CD4-positive, alpha-beta T cell treated with Interleukin-15 for 4 hours (primary cell): ENCODE measurements at regions not wholly inside any gene's neighbourhood (a gene's known extent, or its start where the extent isn't known, plus 50 kb on each side); places are given as distances from the start of the nearest gene placed in this dataset.
"Not testable (repeated sequence)": the region's sequence is repeated elsewhere in the genome, so short reads cannot be mapped to it uniquely, and the experiment has no call there.

ENCODE experiments used
- DNase-seq: peaks from one replicate; pipeline ENCODE4 v3.0.0-alpha.2; 2020; ENCODE audit warnings: low spot score

DNA sequence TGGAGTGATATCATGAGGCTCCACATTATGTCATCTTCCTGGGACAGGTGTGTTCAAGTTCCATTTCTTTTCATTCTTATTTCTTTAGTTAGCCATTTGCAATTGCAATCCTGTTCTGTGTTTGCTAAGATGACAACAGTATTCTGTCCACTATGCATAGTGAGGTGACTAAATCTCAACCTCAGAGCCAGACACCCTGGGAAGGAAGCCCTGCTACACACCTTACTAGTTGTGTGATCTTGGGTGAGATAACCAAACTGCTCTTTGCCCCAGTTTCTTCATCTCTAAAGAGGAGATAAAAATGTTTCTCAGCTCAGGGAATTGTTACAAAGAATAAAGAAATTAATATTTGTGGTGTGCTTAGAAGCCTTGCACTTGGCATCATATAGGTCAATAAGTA, 215.1 kb upstream of the RPS23 start:
- no peak for DNase-seq

DNA sequence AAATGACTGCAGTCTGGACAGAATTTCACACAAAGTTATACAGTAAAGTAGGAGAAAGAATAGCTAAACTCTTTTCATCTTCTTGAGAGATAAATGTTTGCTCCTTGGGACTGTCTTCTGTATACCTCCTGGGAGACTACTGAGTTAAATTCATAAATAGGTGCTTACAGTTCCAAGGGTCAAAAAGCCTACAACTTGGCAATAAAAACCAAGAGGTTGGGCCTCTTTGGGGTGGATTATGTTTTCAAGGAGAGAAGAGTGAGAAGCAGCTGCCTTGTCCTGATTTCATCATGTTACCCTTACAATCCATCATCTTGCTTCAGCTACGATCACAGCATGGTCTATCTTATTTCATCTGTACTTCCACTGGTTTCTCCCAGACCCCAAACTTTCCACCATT, 213.2 kb upstream of the RPS23 start:
- DNase-seq, result no peak

DNA sequence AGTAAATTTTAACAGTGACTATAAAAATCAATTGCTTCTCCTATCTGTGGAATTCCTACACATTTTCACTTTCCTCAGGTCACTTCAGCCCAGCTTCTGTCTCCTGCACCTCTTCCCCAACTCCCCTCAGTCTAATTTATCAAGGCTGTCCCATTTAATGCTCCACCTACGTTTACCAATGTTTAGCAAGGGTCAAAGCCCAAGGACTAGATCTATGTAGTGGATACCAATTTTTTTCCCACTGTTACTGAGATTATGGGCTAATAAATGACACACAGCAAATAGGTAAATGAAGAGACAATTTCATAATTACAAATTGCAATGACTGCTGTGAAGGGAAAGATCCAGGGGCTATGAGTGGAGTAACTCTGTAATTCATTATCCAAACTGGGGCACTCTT, 211.5 kb upstream of the RPS23 start:
- DNase-seq, result no peak

DNA sequence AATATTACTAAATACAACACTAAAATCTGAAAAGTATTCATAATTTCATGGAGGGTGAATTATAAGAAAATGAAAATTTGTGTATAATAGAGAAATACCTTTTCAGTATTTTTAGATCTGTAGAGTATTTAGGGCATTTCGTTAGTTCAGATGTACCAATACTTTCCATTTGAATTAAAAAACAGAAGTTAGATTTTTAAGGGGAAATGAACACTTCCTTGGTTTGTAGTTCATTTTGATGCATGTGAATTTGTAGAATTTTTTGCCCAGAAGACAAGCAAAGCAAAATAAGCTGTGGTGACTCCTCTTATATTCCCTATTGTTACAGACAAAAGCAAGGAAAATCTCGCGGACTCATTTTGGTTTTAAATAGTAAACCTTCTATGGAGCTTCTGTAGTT, 209.0 kb upstream of the RPS23 start:
- DNase-seq, result no peak

DNA sequence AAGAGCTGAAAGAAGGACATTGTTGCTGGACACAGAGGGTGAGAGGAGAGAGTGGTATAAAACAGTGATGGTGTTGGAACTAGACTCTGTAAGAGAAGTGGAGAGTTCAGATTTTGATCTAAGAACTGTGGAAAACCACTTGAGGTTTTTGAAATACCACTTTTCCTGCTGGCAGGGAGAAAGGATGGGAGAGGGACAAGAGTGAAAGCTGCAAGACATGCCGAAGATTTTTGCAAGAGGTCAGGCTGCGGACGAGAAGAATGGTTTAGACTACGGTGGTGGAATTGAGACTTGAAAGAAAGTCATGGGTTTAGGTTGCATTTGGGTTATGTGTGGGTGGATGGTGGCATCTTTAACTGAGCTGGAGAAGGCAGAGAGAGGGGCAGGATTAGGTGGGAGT, 202.2 kb upstream of the RPS23 start:
- DNase-seq, result no peak

DNA sequence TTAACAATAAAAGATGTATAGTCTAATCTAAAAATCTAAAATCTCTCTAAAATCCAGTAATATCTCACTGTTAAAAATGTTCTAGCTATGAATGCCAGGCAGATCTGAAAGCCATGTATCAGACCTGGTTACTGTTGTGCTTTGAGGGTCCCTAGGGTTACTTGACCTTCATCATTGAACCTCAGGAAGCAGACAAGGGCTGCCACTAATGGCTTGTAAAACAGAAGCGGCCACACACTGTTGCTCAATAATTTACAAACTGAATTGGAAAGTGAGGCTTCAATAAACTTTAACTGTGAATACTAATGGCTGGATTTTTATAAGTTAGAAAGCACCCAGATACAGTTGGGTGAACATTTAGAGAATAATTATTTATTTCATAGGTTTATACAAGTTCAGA, 198.0 kb upstream of the RPS23 start:
- no peak for DNase-seq

DNA sequence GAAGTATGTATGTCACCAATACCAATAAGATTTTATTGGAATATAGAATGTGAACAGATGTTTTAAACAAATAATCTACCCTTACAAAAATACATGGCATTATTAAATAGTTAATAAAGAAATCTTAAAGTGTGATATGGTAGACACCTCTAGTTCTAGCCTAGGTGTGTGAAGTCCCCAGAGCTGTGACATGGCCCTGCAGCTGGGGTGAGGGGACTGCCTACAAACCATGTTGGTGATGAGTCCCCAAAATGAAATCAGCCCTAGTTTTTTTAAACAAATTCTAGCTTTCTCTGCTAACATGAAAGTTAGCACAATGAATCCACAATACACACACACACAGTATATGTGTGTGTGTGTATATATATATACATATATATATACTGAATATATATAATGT, 195.1 kb upstream of the RPS23 start:
- no peak for DNase-seq

DNA sequence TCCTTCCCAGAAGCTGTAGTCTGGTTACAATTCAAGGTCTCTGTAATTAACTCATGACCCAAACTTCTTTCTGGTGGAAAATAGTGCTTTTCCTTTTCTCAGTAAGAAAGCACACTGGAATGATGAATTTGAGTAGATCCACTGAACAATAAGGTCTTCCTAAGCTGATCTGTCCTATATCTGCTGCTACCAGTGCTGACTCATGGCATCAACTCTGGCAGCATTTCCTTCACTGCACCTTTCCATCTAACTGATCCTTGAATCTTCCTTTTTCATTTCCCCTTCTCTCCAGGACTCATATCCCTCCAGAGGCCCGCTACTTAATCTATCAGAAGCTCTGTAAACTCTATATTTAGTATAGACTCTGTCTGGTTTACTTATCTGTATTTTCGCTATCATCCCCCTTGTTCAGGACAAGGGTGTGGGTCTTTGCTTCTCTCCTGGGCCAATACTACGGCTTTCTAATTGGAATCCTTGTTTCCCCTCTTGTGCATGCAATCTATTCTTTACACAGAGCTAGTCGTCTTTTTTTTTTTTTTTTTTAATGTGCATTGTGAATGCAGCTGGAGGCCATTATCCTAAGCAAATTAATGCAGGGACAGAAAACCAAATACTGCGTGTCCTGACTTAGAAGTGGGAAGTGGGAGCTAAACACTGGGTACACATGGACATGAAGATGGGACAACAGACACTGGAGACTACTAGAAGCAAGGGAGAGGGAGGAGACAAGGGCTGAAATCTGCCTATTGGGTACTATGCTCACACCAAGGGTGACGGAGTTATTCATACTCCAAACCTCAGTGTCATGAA, 192.2 kb upstream of the RPS23 start:
- DNase-seq, result no peak

DNA sequence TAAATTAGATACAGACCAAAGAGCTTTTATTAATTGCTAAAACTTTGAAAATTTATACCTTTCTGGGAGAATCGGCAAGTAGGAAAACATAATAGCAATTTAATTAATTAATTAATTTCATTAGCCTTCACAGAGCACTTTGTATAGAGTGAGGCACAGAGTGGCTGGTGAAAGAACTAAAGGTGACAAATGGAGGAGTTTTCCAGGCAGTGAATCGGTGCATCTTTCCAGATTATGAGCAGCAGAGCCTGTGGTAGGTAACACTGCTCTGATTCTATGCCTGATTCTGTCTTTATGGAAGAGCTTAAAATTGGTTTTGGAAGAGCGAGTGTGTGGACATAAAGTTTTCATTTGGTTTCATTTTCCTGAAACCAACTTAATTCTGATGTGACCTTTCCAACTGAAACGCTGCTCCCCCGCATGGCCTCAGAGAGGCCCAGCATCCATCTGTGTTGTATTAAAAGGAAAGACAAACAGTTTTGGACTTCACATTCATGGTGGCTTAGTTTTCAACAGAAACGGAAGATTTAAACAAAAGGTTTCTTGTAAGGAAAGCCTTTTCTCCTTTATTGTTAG, 188.9 kb upstream of the RPS23 start:
- DNase-seq, result no peak

DNA sequence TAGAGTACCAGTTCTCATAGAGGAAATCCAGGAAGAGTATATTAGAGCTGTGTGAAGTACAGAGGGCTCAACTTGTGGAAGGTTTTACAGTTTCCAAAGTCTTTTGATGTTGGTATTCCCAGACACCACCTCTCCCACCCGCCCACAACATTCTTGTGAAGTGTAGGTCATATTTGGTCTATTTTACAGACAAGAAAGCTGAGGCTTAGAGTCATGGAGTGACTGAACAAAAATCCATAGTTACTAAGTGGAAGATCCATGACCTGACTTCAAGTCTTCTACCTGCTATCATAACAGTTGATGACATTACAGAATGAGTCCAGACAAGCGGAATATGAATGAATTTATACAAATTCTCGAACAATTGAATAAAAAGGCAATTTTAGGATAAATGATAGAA, 187.1 kb upstream of the RPS23 start:
- no peak for DNase-seq

DNA sequence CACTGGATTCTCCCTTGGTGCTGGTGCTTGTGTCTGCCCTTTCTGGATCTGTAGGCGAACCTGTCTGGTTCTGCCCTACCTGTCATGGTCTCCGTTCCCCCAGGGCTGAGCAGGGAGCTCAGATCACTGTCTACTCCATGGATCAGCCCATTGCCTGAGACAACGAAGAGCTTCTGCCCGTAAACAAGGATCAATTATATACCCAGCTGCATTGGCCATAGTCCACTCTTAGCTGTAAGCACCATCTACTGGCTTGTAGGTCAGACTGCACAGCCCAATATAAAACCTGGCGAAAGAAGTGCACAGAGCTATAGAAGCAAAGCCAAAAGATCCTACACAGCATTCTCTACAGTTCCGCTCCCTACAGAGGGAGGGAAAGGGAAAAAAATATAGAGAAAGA, 181.5 kb upstream of the RPS23 start:
- DNase-seq, result no peak

DNA sequence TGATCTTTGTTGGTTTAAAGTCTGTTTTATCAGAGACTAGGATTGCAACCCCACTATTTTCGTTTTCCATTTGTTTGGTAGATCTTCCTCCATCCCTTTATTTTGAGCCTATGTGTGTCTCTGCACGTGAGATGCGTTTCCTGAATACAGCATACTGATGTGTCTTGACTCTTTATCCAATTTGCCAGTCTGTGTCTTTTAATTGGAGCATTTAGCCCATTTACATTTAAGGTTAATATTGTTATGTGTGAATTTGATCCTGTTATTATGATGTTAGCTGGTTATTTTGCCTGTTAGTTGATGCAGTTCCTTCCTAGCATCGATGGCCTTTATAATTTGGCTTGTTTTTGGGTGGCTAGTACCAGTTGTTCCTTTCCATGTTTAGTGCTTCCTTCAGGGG, 177.2 kb upstream of the RPS23 start:
- not testable (repeated sequence) for DNase-seq

DNA sequence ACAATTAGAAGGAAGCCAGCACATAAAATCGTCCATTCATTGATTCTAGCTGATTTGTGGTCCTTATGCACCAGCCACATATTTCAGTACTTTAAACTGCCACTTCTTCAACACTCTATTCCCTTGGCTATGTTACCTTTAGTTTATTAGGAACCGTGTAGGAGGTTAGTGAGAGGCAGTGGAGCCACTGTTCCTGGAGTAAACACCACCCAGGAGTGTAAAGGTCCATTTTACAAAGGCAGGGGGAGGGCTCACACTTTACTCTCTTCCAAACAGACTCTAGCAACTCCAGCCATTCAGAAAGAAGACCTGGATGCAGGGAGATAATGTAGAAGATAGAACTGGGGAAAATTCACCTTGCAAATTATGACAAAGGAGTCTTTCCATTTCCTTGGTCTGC, 170.2 kb upstream of the RPS23 start:
- DNase-seq, result no peak

DNA sequence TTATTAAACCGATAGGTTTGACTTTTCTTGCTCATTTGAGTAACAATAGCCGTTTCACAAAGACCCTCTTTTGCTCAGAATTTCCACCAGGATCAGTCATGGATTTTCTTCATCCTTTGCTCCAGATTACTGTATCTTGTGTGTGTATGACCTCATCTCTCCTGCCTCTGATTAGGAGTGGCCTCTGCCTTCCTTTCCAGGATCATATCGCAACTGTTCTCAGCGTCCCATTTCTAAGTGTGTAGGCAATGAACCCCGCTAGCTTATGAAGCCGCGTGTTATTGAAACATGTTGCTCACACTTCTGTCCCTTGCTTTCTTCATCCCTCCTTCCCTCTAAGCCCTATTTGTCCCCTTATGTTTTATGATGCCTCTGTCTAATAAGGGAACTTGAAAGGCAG, 169.8 kb upstream of the RPS23 start:
- no peak for DNase-seq

DNA sequence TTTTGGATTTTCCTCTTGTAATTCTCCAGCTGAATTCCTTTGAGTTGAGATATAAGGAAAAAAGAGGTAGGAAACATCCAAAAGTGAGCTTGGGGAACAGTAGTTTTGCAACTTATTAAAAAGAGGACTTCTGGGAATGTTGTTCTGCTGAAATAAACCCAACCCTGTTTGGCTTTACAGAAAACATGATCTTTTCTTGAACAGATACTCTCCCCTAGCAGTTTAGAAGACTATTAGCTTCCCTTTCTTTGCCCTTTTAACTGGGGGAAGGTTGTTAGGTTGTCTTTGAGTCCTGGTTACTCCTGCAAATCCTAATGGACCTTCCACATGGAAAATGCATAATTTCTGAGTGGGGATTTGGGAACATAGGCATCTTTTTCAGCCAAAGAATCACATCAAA, 168.7 kb upstream of the RPS23 start:
- no peak for DNase-seq

DNA sequence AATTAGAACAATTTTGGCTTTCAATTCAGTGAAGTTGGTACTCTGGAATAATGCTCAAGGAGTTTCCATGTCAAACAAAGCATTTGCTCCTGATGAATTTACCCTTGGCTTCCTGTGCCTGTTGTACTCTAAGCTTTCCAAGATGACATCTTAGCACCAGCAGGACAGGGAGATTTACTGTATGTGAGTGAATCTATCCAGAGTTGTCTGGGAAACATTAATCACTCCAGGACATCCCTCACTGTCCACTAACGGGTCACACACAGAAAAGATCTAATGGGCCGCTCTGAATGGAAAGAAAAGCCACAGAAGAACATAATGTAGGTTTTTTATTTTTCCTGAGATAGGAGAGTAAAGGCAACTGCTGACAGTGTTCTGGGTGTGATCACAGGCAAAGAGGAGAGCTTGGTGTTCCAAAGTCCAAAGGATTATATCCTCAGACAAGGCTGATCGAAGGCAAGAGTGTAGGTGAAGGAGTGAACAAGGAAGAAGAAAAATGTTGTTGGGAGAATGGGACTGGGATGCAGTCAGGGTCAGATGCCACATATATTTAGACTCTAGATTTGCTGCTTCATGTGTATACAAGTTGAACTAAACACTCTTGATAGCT, 167.7 kb upstream of the RPS23 start:
- no peak for DNase-seq

DNA sequence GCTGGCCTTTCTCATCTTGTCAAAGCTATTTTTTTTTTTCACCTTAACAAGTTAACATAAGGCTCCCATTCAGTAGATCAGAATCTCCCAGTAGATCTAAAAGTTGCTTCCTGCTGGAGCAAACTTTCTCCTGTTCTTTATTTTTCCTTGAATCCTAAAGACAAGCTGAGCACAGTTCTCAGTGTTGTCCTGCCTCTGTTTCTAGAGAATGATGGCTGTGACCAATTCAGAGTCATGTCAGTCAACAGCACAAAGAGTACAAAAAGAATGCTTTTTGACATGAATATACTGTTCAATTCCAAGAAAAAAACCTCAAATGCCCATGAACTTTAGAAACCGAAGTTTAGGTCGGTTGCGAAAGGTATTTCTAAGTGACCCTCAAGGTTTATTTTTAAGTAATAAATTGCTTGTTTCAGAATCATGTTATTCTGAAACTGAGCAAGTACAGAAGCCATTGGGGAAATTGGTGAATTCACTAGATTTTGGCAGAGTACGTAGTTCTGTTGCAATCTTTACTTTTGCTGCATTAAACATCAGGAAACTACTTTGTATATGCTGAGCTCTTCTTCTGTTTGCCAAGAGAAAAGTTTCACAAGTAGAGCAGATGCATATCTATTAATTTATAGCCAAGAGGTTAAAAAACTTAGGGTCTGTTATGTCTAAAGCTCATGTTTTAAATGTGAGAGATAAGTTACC, 161.7 kb upstream of the RPS23 start:
- no peak for DNase-seq

DNA sequence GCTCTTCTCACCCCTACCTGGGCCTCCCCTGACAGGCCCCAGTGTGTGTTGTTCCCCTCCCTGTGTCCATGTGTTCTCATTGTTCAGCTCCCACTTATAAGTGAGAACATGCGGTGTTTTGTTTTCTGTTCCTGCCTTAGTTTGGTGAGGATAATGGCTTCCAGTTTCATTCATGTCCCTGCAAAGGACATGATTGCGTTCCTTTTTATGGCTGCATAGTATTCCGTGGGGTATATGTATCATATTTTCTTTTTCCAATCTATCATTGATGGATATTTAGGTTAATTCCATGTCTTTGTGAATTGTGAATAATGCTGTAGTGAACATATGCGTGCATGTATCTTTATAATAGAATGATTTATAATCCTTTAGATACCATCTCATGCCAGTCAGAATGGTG, 159.4 kb upstream of the RPS23 start:
- DNase-seq, result not testable (repeated sequence)

DNA sequence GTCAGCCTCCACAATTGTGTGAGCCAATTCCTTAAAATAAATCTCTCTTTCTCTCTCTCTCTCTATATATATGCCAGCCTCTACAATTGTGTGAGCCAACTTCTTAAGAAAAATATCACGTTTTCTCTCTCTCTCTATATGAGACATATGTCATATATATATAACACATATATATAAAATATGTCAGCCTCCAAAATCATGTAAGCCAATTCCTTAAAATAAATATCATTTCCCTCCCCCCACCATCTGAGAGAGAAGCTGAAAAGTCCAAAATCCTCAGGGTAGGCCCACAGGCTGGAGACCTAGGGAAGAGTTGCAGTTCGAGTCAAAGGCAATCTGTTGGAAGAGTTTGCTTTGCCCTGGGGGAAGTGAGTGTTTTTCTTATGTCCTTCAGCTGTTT, 158.1 kb upstream of the RPS23 start:
- DNase-seq, result no peak

DNA sequence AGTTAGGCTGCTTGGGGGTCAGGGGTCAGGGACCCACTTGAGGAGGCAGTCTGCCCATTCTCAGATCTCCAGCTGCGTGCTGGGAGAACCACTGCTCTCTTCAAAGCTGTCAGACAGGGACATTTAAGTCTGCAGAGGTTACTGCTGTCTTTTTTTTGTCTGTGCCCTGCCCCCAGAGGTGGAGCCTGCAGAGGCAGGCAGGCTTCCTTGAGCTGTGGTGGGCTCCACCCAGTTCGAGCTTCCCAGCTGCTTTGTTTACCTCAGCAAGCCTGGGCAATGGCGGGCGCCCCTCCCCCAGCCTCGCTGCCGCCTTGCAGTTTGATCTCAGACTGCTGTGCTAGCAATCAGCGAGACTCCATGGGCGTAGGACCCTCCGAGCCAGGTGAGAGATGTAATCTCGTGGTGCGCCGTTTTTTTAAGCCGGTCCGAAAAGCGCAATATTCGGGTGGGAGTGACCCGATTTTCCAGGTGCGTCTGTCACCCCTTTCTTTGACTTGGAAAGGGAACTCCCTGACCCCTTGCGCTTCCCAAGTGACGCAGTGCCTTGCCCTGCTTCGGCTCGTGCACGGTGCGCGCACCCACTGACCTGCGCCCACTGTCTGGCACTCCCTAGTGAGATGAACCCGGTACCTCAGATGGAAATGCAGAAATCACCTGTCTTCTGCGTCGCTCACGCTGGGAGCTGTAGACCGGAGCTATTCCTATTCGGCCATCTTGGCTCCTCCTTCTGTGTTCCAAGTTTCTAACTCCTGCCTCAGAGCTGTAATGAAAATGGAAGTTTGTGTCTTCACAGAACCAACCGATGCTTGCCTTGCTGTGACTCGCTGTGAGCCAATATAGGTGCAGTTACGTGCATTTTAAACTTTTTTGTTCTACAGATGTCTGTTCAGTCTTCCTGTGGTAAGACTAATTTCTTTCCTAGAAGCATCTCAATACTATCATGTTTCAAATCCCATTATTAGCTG, 156.8 kb upstream of the RPS23 start:
- not testable (repeated sequence) for DNase-seq

DNA sequence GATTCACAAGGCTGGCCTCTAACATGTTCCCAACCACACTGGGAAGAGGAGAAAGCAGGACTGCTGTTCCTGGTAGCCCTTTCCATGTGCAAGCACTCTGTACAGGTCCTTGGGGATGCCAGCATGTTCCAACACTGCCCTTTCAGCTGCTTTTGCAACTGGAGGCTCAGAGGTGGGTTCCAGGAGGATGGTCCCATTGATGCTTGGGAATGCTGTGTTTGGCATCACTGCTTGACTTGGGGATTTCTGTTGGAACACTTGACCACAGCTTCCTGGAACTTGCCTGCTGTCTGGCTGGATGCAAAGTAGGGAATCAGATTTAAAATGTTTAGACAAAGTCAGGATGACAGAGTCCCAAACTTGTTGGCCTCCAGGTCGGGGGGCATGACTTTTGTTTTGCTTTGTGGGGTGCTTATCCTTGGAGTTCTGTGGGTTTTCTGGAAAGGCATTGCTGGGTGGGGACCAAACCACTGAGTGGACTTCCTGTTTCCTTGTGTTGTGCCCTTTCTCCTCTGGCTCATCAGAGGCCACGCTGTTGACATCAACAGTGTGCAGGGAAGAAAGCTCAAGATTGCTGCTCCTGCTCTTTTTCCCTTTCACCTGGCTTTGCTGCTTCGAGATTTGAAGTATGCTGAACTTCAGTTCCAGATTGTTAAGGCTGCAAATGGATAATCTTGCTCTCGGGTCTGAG, 148.5 kb upstream of the RPS23 start:
- no peak for DNase-seq
